Inflammatory macrophage treated with lipopolysaccharide for 1 hour (primary cell): ENCODE measurements at regions not wholly inside any gene's neighbourhood (a gene's known extent, or its start where the extent isn't known, plus 50 kb on each side); places are given as distances from the start of the nearest gene placed in this dataset.

Source experiments
- DNase-seq, 2 donors: peaks; one replicate each; pipeline ENCODE4 v3.0.0-alpha.2; 2020 to 2022

GRCh38 chr9:108545436-108545835, 310.4 kb downstream of the ACTL7B start:
- DNase-seq, result no peak

- DNase-seq, result no peak
Measured at GRCh38 chr9:108544866-108545265, 310.9 kb downstream of the ACTL7B start.

GRCh38 chr9:108543251-108543778, 312.5 kb downstream of the ACTL7B start:
- DNase-seq, result peak; percentile 77 to 97

GRCh38 chr9:108537756-108538155, 318.0 kb downstream of the ACTL7B start:
- no peak for DNase-seq

- no peak for DNase-seq
Measured at GRCh38 chr9:108536836-108537601, 318.8 kb downstream of the ACTL7B start.

- peak in 1 of 2 donors; percentile 47 for DNase-seq
Measured at GRCh38 chr9:108535526-108535925, 320.3 kb downstream of the ACTL7B start.

GRCh38 chr9:108534741-108535140, 321.0 kb downstream of the ACTL7B start:
- DNase-seq, result no peak

GRCh38 chr9:108530141-108530540, 325.6 kb downstream of the ACTL7B start:
- no peak for DNase-seq

GRCh38 chr9:108528231-108528630, 327.6 kb downstream of the ACTL7B start:
- peak; percentile 20 to 64 for DNase-seq

GRCh38 chr9:108526518-108526917, 329.3 kb downstream of the ACTL7B start:
- DNase-seq, result no peak

- DNase-seq, result peak; percentile 13 to 75
Measured at GRCh38 chr9:108525186-108525585, 330.6 kb downstream of the ACTL7B start.

GRCh38 chr9:108521063-108521590, 334.7 kb downstream of the ACTL7B start:
- no peak for DNase-seq

GRCh38 chr9:108519437-108519836, 336.3 kb downstream of the ACTL7B start:
- no peak for DNase-seq

GRCh38 chr9:108517651-108518365, 338.0 kb downstream of the ACTL7B start:
- no peak for DNase-seq

GRCh38 chr9:108516391-108516790, 339.4 kb downstream of the ACTL7B start:
- no peak for DNase-seq

GRCh38 chr9:108515856-108516255, 339.9 kb downstream of the ACTL7B start:
- no peak for DNase-seq

GRCh38 chr9:108512426-108513173, 343.2 kb downstream of the ACTL7B start:
- DNase-seq, result no peak

GRCh38 chr9:108511307-108511706, 344.5 kb downstream of the ACTL7B start:
- DNase-seq, result peak; percentile 34 to 74

- DNase-seq, result no peak
Measured at GRCh38 chr9:108496846-108497245, 358.9 kb downstream of the ACTL7B start.

GRCh38 chr9:108489567-108489966, 366.2 kb downstream of the ACTL7B start:
- DNase-seq, result no peak

- peak in 1 of 2 donors; percentile 40 for DNase-seq
Measured at GRCh38 chr9:108486831-108487230, 369.0 kb downstream of the ACTL7B start.

- DNase-seq, result no peak
Measured at GRCh38 chr9:108484468-108484867, 371.3 kb downstream of the ACTL7B start.

GRCh38 chr9:108483676-108484075, 372.1 kb downstream of the ACTL7B start:
- no peak for DNase-seq
